NCI-H345 treated with DMSO at 0.1 percent for 48 hours (cell line): ENCODE measurements at regions not wholly inside any gene's neighbourhood (a gene's known extent, or its start where the extent isn't known, plus 50 kb on each side); places are given as distances from the start of the nearest gene placed in this dataset.
"Not testable (repeated sequence)": the region's sequence is repeated elsewhere in the genome, so short reads cannot be mapped to it uniquely, and the experiment has no call there.

ENCODE experiments used
- DNase-seq: peaks from one replicate; lab custom pipeline; 2025; ENCODE audit not compliant: unreplicated experiment; lab: John Stamatoyannopoulos, UW

GRCh38 chr20:12786276-12786675, 222.5 kb upstream of the SPTLC3 start:
- no peak for DNase-seq

- DNase-seq: no peak
Measured at GRCh38 chr20:12788632-12789299, 220.0 kb upstream of the SPTLC3 start.

- DNase-seq: no peak
Measured at GRCh38 chr20:12790859-12791258, 217.9 kb upstream of the SPTLC3 start.

GRCh38 chr20:12798286-12798685, 210.5 kb upstream of the SPTLC3 start:
- DNase-seq: no peak

GRCh38 chr20:12808006-12808567, 200.7 kb upstream of the SPTLC3 start:
- DNase-seq: no peak

- no peak for DNase-seq
Measured at GRCh38 chr20:12815231-12815768, 193.5 kb upstream of the SPTLC3 start.

- DNase-seq: no peak
Measured at GRCh38 chr20:12815778-12816408, 192.9 kb upstream of the SPTLC3 start.

GRCh38 chr20:12821249-12821648, 187.5 kb upstream of the SPTLC3 start:
- no peak for DNase-seq

GRCh38 chr20:12823734-12824133, 185.0 kb upstream of the SPTLC3 start:
- no peak for DNase-seq

- no peak for DNase-seq
Measured at GRCh38 chr20:12824328-12825225, 184.2 kb upstream of the SPTLC3 start.

GRCh38 chr20:12825226-12825595, 183.6 kb upstream of the SPTLC3 start:
- DNase-seq: no peak

GRCh38 chr20:12827816-12828385, 180.9 kb upstream of the SPTLC3 start:
- no peak for DNase-seq

- DNase-seq: no peak
Measured at GRCh38 chr20:12829170-12829569, 179.6 kb upstream of the SPTLC3 start.

- no peak for DNase-seq
Measured at GRCh38 chr20:12833861-12834260, 174.9 kb upstream of the SPTLC3 start.

- no peak for DNase-seq
Measured at GRCh38 chr20:12835999-12836398, 172.8 kb upstream of the SPTLC3 start.

- no peak for DNase-seq
Measured at GRCh38 chr20:12837646-12838045, 171.1 kb upstream of the SPTLC3 start.

- no peak for DNase-seq
Measured at GRCh38 chr20:12838261-12838866, 170.4 kb upstream of the SPTLC3 start.

- no peak for DNase-seq
Measured at GRCh38 chr20:12847872-12848271, 160.9 kb upstream of the SPTLC3 start.

GRCh38 chr20:12849225-12849910, 159.4 kb upstream of the SPTLC3 start:
- DNase-seq: no peak

- DNase-seq: not testable (repeated sequence)
Measured at GRCh38 chr20:12857643-12858042, 151.1 kb upstream of the SPTLC3 start.
